ES-I3 (cell line): ENCODE measurements at regions not wholly inside any gene's neighbourhood (a gene's known extent, or its start where the extent isn't known, plus 50 kb on each side); places are given as distances from the start of the nearest gene placed in this dataset.

Source experiments
- H3K36me3 ChIP-seq: 2 replicates; pipeline ENCODE4 v1.6.1; 2013; ENCODE audit warnings: mild to moderate bottlenecking, low read length, control low read depth, moderate library complexity; ENCODE audit not compliant: insufficient read depth
- H3K4me1 ChIP-seq: 2 replicates; pipeline ENCODE4 v1.6.1; 2013; ENCODE audit warnings: mild to moderate bottlenecking, control low read depth, low read length; ENCODE audit not compliant: insufficient read depth
- H3K9ac ChIP-seq: 2 replicates; pipeline ENCODE4 v1.6.1; 2013; ENCODE audit warnings: low read depth, mild to moderate bottlenecking, low read length, moderate library complexity
- H3K9me3 ChIP-seq: 2 replicates; pipeline ENCODE4 v1.6.1; 2013; ENCODE audit warnings: mild to moderate bottlenecking, low read length, moderate library complexity; ENCODE audit not compliant: control insufficient read depth, insufficient read depth

- Histone ChIP-seq H3K9ac (no peak overlapping the region), H3K4me1 (no peaks in the 10 kb centered on the region), H3K36me3 (no peaks in the 10 kb centered on the region), H3K9me3 (no peaks in the 10 kb centered on the region)
Measured at GRCh38 chr22:47388778-47389177, 626.3 kb downstream of the TBC1D22A start.

- Histone ChIP-seq H3K9ac (no peak overlapping the region), H3K9me3 (no peaks in the 10 kb centered on the region), H3K36me3 (no peaks in the 10 kb centered on the region), H3K4me1 (no peaks in the 10 kb centered on the region)
Measured at GRCh38 chr22:47388331-47388730, 625.9 kb downstream of the TBC1D22A start.

- no peaks in the 10 kb centered on the region for H3K36me3 ChIP-seq
- H3K9me3 ChIP-seq, result no peaks in the 10 kb centered on the region
- no peaks in the 10 kb centered on the region for H3K4me1 ChIP-seq
- H3K9ac ChIP-seq, result no peak overlapping the region
Measured at GRCh38 chr22:47386812-47387510, 624.5 kb downstream of the TBC1D22A start.

- Histone ChIP-seq H3K9me3 (no peaks in the 10 kb centered on the region), H3K4me1 (no peaks in the 10 kb centered on the region), H3K9ac (no peak overlapping the region)
Measured at GRCh38 chr22:47384977-47385376, 622.5 kb downstream of the TBC1D22A start.

GRCh38 chr22:47382164-47382890 is 619.9 kb downstream of the TBC1D22A start:
- Histone ChIP-seq H3K9ac (no peak overlapping the region), H3K4me1 (no peaks in the 10 kb centered on the region), H3K36me3 (no peaks in the 10 kb centered on the region), H3K9me3 (no peaks in the 10 kb centered on the region)

More at GRCh38 chr22:47384977-47385376, 622.5 kb downstream of the TBC1D22A start:
- H3K36me3 ChIP-seq, result no peaks in the 10 kb centered on the region

- Histone ChIP-seq H3K9me3 (no peaks in the 10 kb centered on the region), H3K36me3 (no peaks in the 10 kb centered on the region), H3K4me1 (no peaks in the 10 kb centered on the region), H3K9ac (no peak overlapping the region)
Measured at GRCh38 chr22:47381240-47381639, 618.8 kb downstream of the TBC1D22A start.

- Histone ChIP-seq H3K9ac (no peak overlapping the region), H3K9me3 (no peaks in the 10 kb centered on the region), H3K4me1 (no peaks in the 10 kb centered on the region), H3K36me3 (no peaks in the 10 kb centered on the region)
Measured at GRCh38 chr22:47380692-47381091, 618.2 kb downstream of the TBC1D22A start.

- Histone ChIP-seq H3K9ac (peak overlapping the region; percentile 24; the same call in 1 of the 2 replicates), H3K9me3 (no peaks in the 10 kb centered on the region), H3K4me1 (no peaks in the 10 kb centered on the region)
Measured at GRCh38 chr22:47379037-47379436, 616.6 kb downstream of the TBC1D22A start.

GRCh38 chr22:47377926-47378560 is 615.6 kb downstream of the TBC1D22A start:
- Histone ChIP-seq H3K4me1 (no peaks in the 10 kb centered on the region), H3K9ac (no peak overlapping the region), H3K36me3 (no peaks in the 10 kb centered on the region), H3K9me3 (no peaks in the 10 kb centered on the region)

More at GRCh38 chr22:47379037-47379436, 616.6 kb downstream of the TBC1D22A start:
- H3K36me3 ChIP-seq, result no peaks in the 10 kb centered on the region

- no peaks in the 10 kb centered on the region for H3K36me3 ChIP-seq
- no peak overlapping the region for H3K9ac ChIP-seq
- H3K4me1 ChIP-seq, result no peaks in the 10 kb centered on the region
- H3K9me3 ChIP-seq, result no peaks in the 10 kb centered on the region
Measured at GRCh38 chr22:47376901-47377505, 614.6 kb downstream of the TBC1D22A start.

- no peaks in the 10 kb centered on the region for H3K4me1 ChIP-seq
- H3K9me3 ChIP-seq, result no peaks in the 10 kb centered on the region
- H3K36me3 ChIP-seq, result no peaks in the 10 kb centered on the region
- H3K9ac ChIP-seq, result no peak overlapping the region
Measured at GRCh38 chr22:47376322-47376700, 613.9 kb downstream of the TBC1D22A start.

- Histone ChIP-seq H3K9ac (no peak overlapping the region), H3K4me1 (no peaks in the 10 kb centered on the region), H3K36me3 (no peaks in the 10 kb centered on the region), H3K9me3 (no peaks in the 10 kb centered on the region)
Measured at GRCh38 chr22:47375621-47376321, 613.3 kb downstream of the TBC1D22A start.

- Histone ChIP-seq H3K36me3 (no peaks in the 10 kb centered on the region), H3K9ac (no peak overlapping the region), H3K9me3 (no peaks in the 10 kb centered on the region), H3K4me1 (no peaks in the 10 kb centered on the region)
Measured at GRCh38 chr22:47374901-47375575, 612.6 kb downstream of the TBC1D22A start.
